ENCODE measurements at regions not wholly inside any gene's neighbourhood (a gene's known extent, or its start where the extent isn't known, plus 50 kb on each side); places are given as distances from the start of the nearest gene placed in this dataset.

DNA sequence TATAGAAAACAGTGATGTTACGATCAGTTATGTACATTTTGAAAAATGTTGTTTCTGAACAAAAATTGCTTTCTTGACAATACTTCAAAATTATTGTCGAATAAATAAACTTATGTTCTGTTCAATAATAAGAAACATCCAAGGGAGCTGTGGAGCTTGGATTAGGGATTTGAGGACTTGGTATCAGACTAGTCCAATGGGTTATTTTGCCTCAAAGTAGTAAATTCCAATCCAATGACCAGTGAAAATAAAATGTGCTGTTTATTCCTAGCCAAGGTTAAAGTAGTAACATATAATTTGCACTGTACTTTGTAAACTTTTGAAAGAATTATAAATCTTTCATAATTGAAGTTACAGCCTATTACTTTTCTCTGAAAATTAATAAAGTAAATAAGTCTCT is 79.1 kb upstream of the IVNS1ABP start:
- H3K56ac ChIP-seq (ENCODE audit: low read length), result no peak overlapping the region
- H4K8ac ChIP-seq (ENCODE audit: low read depth, low read length), result no peak overlapping the region
- no peak overlapping the region for H3K27ac ChIP-seq (ENCODE audit: low read depth, low read length)

DNA sequence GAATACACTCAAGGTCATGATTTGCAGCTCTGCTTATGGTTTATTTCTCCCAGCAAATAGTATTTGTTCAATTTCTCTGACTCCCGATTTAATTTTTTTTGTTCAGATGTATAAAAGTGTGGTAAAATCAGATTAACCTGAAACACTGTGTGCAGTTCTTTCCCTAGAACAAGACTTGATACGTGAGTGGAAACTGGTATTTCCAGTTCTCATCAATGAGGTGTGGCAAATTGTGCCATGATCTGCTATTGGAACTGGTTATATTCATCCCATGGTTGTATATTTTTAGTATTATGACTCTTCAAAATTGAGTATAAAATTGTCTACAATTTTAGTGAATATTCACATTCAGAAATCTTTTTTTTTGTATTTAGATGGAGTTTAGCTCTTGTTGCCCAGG is 76.8 kb upstream of the IVNS1ABP start:
- H4K5ac ChIP-seq (ENCODE audit: low read length), result no peak overlapping the region
- no CpG with 5 or more reads among the region's 2 CpGs for WGBS (ENCODE audit: extremely low coverage, insufficient coverage, low lambda C conversion rate)
- H3K9ac ChIP-seq (ENCODE audit: low read length), result no peak overlapping the region
- H4K8ac ChIP-seq (ENCODE audit: low read depth, low read length), result no peak overlapping the region
- H2BK5ac ChIP-seq (ENCODE audit: low read length), result no peak overlapping the region
- no peak overlapping the region for H2BK120ac ChIP-seq (ENCODE audit: low read depth, low read length)
- no peak overlapping the region for H3K4me2 ChIP-seq (ENCODE audit: low read length)
- no peaks in the 10 kb centered on the region for H3K27me3 ChIP-seq (ENCODE audit: insufficient read depth, low read length, poor library complexity)
- no peak overlapping the region for H3K4me3 ChIP-seq (ENCODE audit: low read length)
- H3K56ac ChIP-seq (ENCODE audit: low read length), result no peak overlapping the region
- no peaks in the 10 kb centered on the region for H3K79me2 ChIP-seq (ENCODE audit: control insufficient read depth, insufficient read depth, low read length)
- DNase-seq, result no peak
- H3K79me1 ChIP-seq (ENCODE audit: low read length), result no peaks in the 10 kb centered on the region
- H2AK5ac ChIP-seq (ENCODE audit: low read length), result no peak overlapping the region
- H3K36me3 ChIP-seq (ENCODE audit: control insufficient read depth, insufficient read depth, low read length), result no peaks in the 10 kb centered on the region
- H3K18ac ChIP-seq (ENCODE audit: low read length), result no peak overlapping the region
- H3K4ac ChIP-seq (ENCODE audit: low read depth, low read length), result no peak overlapping the region
- no peak overlapping the region for H3K23ac ChIP-seq (ENCODE audit: low read length)
- no peak overlapping the region for H3K27ac ChIP-seq (ENCODE audit: low read depth, low read length)
- H3K4me1 ChIP-seq (ENCODE audit: control insufficient read depth, low read depth, low read length), result no peaks in the 10 kb centered on the region
- H2BK15ac ChIP-seq (replicated peaks; ENCODE audit: low read depth), result peak overlapping the region; percentile 19

More for the DNA sequence above, 79.1 kb upstream of the IVNS1ABP start:
- Histone ChIP-seq H4K5ac (ENCODE audit: low read length) (no peak overlapping the region), H3K18ac (ENCODE audit: low read length) (no peak overlapping the region), H3K36me3 (ENCODE audit: control insufficient read depth, insufficient read depth, low read length) (no peaks in the 10 kb centered on the region), H3K27me3 (ENCODE audit: insufficient read depth, low read length, poor library complexity) (no peaks in the 10 kb centered on the region), H3K4me2 (ENCODE audit: low read length) (no peak overlapping the region), H3K79me1 (ENCODE audit: low read length) (no peaks in the 10 kb centered on the region), H3K23ac (ENCODE audit: low read length) (no peak overlapping the region), H3K79me2 (ENCODE audit: control insufficient read depth, insufficient read depth, low read length) (no peaks in the 10 kb centered on the region), H3K4me3 (ENCODE audit: low read length) (no peak overlapping the region), H2BK120ac (ENCODE audit: low read depth, low read length) (no peak overlapping the region), H2BK5ac (ENCODE audit: low read length) (no peak overlapping the region), H3K4ac (ENCODE audit: low read depth, low read length) (no peak overlapping the region), H3K4me1 (ENCODE audit: control insufficient read depth, low read depth, low read length) (peaks cover 2% of the 10 kb centered on the region), H3K9ac (ENCODE audit: low read length) (no peak overlapping the region), H2AK5ac (ENCODE audit: low read length) (no peak overlapping the region), H2BK15ac (replicated peaks; ENCODE audit: low read depth) (no peak overlapping the region)
- WGBS (ENCODE audit: extremely low coverage, insufficient coverage, low lambda C conversion rate), result no CpG with 5 or more reads among the region's 2 CpGs
- no peak for DNase-seq

DNA sequence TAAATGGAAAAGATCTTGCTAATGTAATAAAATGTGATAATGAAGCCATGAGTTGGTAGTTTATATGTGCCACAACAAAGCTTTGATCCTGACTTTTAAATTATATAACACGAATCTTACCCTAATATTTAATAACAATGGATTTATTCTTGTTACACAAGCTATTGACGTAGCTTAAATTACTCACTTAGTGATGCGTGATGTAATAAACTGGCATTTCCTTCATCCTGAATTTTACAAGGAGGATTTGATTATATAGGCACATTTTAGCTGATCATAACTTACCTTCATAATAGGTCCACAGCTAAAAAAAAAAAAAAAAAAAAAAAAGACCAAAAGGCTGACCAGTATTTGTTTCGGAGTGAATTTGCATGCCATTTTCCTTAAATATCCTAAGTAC is 76.2 kb upstream of the IVNS1ABP start:
- Histone ChIP-seq H3K4me1 (ENCODE audit: control insufficient read depth, low read depth, low read length) (no peaks in the 10 kb centered on the region), H2BK15ac (replicated peaks; ENCODE audit: low read depth) (no peak overlapping the region), H3K4me2 (ENCODE audit: low read length) (no peak overlapping the region), H3K27me3 (ENCODE audit: insufficient read depth, low read length, poor library complexity) (no peaks in the 10 kb centered on the region), H3K4me3 (ENCODE audit: low read length) (no peak overlapping the region), H3K36me3 (ENCODE audit: control insufficient read depth, insufficient read depth, low read length) (no peaks in the 10 kb centered on the region), H3K23ac (ENCODE audit: low read length) (no peak overlapping the region), H3K18ac (ENCODE audit: low read length) (no peak overlapping the region), H2AK5ac (ENCODE audit: low read length) (no peak overlapping the region), H3K4ac (ENCODE audit: low read depth, low read length) (no peak overlapping the region), H4K5ac (ENCODE audit: low read length) (no peak overlapping the region), H3K9ac (ENCODE audit: low read length) (no peak overlapping the region), H3K27ac (ENCODE audit: low read depth, low read length) (no peak overlapping the region), H2BK5ac (ENCODE audit: low read length) (no peak overlapping the region), H3K56ac (ENCODE audit: low read length) (no peak overlapping the region), H3K79me1 (ENCODE audit: low read length) (no peaks in the 10 kb centered on the region), H3K79me2 (ENCODE audit: control insufficient read depth, insufficient read depth, low read length) (no peaks in the 10 kb centered on the region), H4K8ac (ENCODE audit: low read depth, low read length) (no peak overlapping the region), H2BK120ac (ENCODE audit: low read depth, low read length) (no peak overlapping the region)
- WGBS (ENCODE audit: extremely low coverage, insufficient coverage, low lambda C conversion rate), result no CpG with 5 or more reads among the region's 4 CpGs
- DNase-seq, result no peak

- DNase-seq, result no peak
- Histone ChIP-seq H2BK120ac (ENCODE audit: low read depth, low read length) (no peak overlapping the region), H3K4me1 (ENCODE audit: control insufficient read depth, low read depth, low read length) (no peaks in the 10 kb centered on the region), H3K27me3 (ENCODE audit: insufficient read depth, low read length, poor library complexity) (no peaks in the 10 kb centered on the region), H3K23ac (ENCODE audit: low read length) (no peak overlapping the region), H4K8ac (ENCODE audit: low read depth, low read length) (no peak overlapping the region), H3K56ac (ENCODE audit: low read length) (no peak overlapping the region), H3K9ac (ENCODE audit: low read length) (no peak overlapping the region), H3K4me2 (ENCODE audit: low read length) (no peak overlapping the region), H2AK5ac (ENCODE audit: low read length) (no peak overlapping the region), H3K27ac (ENCODE audit: low read depth, low read length) (no peak overlapping the region), H3K4me3 (ENCODE audit: low read length) (no peak overlapping the region), H3K18ac (ENCODE audit: low read length) (no peak overlapping the region), H3K79me2 (ENCODE audit: control insufficient read depth, insufficient read depth, low read length) (no peaks in the 10 kb centered on the region), H2BK15ac (replicated peaks; ENCODE audit: low read depth) (no peak overlapping the region), H3K4ac (ENCODE audit: low read depth, low read length) (no peak overlapping the region), H3K79me1 (ENCODE audit: low read length) (no peaks in the 10 kb centered on the region), H4K5ac (ENCODE audit: low read length) (no peak overlapping the region), H3K36me3 (ENCODE audit: control insufficient read depth, insufficient read depth, low read length) (no peaks in the 10 kb centered on the region), H2BK5ac (ENCODE audit: low read length) (no peak overlapping the region)
These were observed 71.8 kb upstream of the IVNS1ABP start for GRCh38 chr1:185388815-185389214.

GRCh38 chr1:185388346-185388745 is 71.3 kb upstream of the IVNS1ABP start:
- Histone ChIP-seq H3K79me2 (ENCODE audit: control insufficient read depth, insufficient read depth, low read length) (no peaks in the 10 kb centered on the region), H3K4me1 (ENCODE audit: control insufficient read depth, low read depth, low read length) (no peaks in the 10 kb centered on the region), H2BK5ac (ENCODE audit: low read length) (no peak overlapping the region), H3K36me3 (ENCODE audit: control insufficient read depth, insufficient read depth, low read length) (no peaks in the 10 kb centered on the region), H3K27me3 (ENCODE audit: insufficient read depth, low read length, poor library complexity) (no peaks in the 10 kb centered on the region), H3K4ac (ENCODE audit: low read depth, low read length) (no peak overlapping the region), H4K8ac (ENCODE audit: low read depth, low read length) (no peak overlapping the region), H3K9ac (ENCODE audit: low read length) (no peak overlapping the region), H3K4me2 (ENCODE audit: low read length) (no peak overlapping the region), H3K4me3 (ENCODE audit: low read length) (no peak overlapping the region), H4K5ac (ENCODE audit: low read length) (no peak overlapping the region), H2AK5ac (ENCODE audit: low read length) (no peak overlapping the region), H3K23ac (ENCODE audit: low read length) (no peak overlapping the region), H2BK120ac (ENCODE audit: low read depth, low read length) (no peak overlapping the region), H3K79me1 (ENCODE audit: low read length) (no peaks in the 10 kb centered on the region), H3K27ac (ENCODE audit: low read depth, low read length) (no peak overlapping the region), H3K18ac (ENCODE audit: low read length) (no peak overlapping the region), H3K56ac (ENCODE audit: low read length) (no peak overlapping the region), H2BK15ac (replicated peaks; ENCODE audit: low read depth) (no peak overlapping the region)
- no peak for DNase-seq

GRCh38 chr1:185385991-185386390 is 68.9 kb upstream of the IVNS1ABP start:
- no peak for DNase-seq
- H3K79me1 ChIP-seq (ENCODE audit: low read length), result no peaks in the 10 kb centered on the region
- WGBS (ENCODE audit: extremely low coverage, insufficient coverage, low lambda C conversion rate), result no CpG with 5 or more reads among the region's 2 CpGs

More at GRCh38 chr1:185385991-185386390, 68.9 kb upstream of the IVNS1ABP start:
- Histone ChIP-seq H4K8ac (ENCODE audit: low read depth, low read length) (no peak overlapping the region), H2BK120ac (ENCODE audit: low read depth, low read length) (no peak overlapping the region), H3K4me3 (ENCODE audit: low read length) (no peak overlapping the region), H2AK5ac (ENCODE audit: low read length) (no peak overlapping the region), H3K4ac (ENCODE audit: low read depth, low read length) (no peak overlapping the region), H3K4me1 (ENCODE audit: control insufficient read depth, low read depth, low read length) (no peaks in the 10 kb centered on the region), H3K9ac (ENCODE audit: low read length) (no peak overlapping the region), H3K56ac (ENCODE audit: low read length) (no peak overlapping the region), H3K36me3 (ENCODE audit: control insufficient read depth, insufficient read depth, low read length) (no peaks in the 10 kb centered on the region), H3K27ac (ENCODE audit: low read depth, low read length) (no peak overlapping the region), H3K27me3 (ENCODE audit: insufficient read depth, low read length, poor library complexity) (no peaks in the 10 kb centered on the region), H3K4me2 (ENCODE audit: low read length) (no peak overlapping the region), H3K23ac (ENCODE audit: low read length) (no peak overlapping the region), H2BK15ac (replicated peaks; ENCODE audit: low read depth) (no peak overlapping the region), H3K79me2 (ENCODE audit: control insufficient read depth, insufficient read depth, low read length) (no peaks in the 10 kb centered on the region), H4K5ac (ENCODE audit: low read length) (no peak overlapping the region), H3K18ac (ENCODE audit: low read length) (no peak overlapping the region), H2BK5ac (ENCODE audit: low read length) (no peak overlapping the region)
